Hematopoietic multipotent progenitor cell treated with erythropoietin and hydrocortisone succinate and interleukin-3 and kit ligand, for 17 days (in vitro differentiated cells): ENCODE measurements at regions not wholly inside any gene's neighbourhood (a gene's known extent, or its start where the extent isn't known, plus 50 kb on each side); places are given as distances from the start of the nearest gene placed in this dataset.

Experiments
- DNase-seq: peaks from one replicate; pipeline ENCODE4 v3.0.0-alpha.2; 2015; ENCODE audit warnings: low spot score

DNA sequence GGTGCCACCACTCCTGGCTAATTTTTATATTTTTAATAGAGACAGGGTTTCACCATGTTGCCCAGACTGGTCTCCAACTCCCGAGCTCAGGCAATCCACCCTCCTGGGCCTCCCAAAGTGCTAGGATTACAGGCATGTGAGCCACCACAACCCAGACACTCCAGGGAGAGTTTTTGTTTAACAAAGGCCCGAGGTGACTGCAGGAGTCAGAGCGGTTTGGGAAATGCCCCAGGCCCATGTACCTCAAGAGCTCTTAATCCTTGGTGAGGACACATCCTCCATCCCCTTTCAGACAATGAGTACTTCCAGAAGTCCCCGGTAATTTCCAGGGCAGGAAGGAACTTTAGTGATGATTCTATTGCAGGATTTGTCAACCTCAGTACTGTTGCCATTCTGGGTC is 176.0 kb downstream of the ESRRB start:
- no peak for DNase-seq

DNA sequence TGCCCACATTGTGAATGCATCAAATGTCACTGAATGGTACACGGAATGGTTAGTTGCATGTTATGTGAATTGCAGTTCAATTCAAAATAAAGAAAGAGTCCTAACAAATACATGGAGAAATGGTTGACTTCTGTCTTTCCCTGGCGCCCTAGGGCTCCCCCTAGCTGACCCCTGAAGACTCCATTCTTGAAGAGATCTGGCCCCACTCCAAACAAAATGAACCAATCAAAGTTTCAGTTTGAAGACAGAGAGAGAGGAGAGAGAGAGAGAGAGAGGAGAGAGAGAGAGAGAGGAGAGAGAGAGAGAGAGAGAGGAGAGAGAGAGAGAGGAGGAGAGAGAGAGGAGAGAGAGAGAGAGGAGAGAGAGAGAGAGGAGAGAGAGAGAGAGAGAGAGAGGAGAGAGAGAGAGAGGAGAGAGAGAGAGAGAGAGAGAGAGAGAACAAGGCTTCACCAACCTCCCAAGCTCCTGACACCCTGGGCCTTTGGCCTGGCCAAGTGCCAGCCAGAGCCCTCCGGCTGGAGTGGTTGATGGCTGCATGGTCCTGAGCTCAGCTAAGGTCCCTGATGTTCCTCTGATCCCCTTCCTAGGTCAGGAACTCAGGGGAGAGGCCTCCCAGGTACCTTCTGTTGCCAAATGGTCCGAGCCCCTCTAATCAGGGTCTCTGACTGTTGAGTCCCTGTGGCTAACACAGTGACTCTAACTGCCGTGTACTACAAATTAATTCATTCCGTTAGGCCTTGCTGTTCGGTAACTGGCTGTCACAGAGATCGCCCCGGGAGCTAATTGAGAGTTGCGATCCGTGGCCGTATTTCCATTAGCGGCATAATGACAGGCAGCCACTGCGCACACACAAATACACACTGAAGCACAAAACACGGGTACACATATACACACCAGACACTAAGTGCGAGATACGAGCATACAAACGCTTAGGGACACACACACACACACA is 188.8 kb downstream of the ESRRB start:
- no peak for DNase-seq

DNA sequence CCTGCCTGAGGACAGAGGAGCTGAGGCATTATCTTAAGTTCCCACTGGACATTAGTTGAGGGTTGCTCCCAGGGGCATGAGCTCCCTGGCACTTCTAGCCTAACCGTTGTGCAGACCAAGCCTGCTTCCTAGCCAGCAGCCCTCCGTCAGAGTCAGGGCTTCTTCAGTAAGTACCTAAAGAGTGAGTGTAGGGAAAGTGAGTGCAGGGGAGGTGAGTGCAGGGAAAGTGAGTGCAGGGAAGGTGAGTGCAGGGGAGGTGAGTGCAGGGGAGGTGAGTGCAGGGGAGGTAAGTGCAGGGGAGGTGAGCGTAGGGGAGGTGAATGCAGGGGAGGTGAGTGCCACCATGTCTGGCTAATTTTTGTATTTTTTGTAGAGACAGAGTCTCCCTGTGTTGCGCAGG is 190.5 kb downstream of the ESRRB start:
- DNase-seq = no peak

DNA sequence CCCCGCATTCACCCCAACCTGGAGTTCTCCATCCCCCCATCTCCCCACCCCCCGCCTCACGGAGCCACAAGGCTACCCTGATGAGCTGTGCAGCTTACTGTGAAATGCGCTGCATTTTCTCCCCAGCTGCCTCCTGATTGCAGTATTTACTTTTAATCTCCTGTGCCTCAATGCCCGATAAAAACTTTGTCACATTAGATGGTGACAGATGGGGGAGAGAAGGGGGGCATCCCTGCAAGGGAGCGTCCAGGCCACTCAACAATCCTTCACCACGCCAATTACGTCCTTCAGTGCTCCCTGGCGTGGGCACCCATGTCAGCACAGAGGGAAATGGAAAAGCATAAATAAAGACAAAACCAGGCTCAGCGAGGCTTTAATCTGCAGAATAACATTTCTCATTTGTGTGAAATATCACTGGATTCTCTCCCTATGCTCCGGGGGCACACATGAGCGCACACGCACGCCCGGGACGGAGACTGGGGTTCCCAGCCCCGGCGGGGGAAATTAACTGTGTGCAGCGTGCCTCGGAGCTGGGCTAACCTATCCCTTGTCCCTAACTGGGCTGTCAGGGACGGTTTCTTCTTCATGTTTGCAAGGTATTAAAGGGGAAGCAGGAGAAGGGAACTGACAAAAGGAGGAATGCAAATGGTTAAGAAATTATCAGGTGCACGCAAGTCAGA is 186.7 kb upstream of the VASH1 start:
- DNase-seq = no peak

DNA sequence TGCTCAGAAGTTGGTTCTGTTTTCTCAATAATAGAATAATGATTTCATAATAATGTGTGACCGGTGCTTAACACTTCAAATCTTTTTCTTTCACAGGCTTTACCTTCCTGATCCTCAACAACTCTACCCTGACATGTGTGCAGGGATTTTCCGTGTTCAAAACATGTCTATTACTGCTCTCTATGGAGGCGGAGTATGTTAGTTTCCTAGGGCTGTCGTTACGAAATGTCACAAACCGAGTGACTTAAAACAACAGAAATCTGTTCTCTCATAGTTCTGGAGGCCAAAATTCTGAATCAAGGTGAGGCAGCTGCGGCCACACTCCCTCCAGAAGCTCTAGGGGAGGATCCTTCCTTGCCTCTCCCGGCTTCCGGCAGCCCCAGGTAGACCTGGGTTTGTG is 186.2 kb upstream of the VASH1 start:
- no peak for DNase-seq

DNA sequence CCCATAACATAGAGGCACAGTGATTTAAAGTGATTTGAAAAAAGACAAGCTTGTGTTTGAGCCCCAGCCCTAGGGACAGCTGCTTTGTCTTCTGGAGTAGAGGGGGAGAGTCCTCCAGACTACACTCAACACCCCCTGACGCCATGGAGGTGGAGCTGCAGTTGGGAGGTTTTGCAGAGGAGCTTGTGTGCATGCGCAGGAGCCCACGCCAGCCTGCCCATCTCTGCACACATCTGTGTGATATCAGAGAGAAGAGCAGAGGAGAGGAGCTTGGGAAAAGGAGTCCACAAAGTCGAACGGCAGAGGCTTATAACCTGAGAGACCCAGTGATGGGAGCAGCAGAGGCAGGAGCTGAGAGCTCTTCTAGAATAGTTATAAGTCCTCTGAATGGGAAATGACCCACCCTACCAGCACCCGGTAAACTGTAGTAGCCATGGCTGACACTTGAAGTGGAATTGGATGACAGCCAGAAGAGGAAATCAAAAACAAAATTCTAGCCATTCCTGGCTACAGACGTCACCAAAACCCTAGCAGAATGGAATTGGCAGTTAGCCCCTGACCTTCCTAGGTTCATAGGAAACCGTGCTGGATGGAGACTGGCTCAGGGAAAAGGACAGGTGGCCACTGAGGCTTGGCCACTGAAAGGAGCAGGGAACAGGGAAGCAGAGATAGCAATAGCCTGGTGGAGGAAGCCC is 185.1 kb upstream of the VASH1 start:
- DNase-seq = no peak

DNA sequence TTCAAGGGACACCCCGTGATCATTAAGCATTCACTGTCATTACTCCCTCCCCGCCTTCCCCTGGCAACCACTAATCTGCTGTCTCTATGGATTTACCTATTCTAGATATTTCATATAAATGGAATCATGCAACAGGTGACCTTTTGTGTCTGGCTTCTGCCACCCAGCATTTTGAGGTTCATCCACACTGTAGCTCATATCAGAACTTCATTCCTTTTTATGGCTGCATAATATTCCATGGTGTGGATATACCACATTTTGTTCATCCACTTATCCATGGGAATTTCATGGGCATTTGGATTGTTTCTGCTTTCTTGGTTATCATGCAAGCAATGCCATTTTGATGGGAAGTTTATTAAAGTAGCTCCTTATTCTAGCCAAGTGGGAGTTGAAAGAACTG is 184.2 kb upstream of the VASH1 start:
- no peak for DNase-seq

DNA sequence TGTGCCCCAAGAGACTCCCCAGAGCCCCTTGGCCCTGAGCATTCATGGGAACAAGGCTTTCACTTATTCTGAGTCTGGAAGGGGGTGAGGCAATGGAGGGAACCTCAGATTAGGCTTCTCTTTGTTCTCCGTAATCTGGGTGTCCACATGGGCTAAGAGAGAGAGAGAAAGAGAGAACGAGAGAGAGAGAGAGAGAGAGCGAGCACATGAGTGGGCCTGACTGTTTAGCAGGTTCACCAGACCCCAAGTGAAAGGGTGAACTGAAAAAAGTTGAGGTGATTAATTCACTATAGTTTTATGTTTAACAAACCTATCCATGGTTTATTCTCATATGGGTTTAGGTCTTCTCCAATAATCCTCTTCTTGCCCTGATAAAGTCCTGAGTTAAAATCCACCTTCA is 183.4 kb upstream of the VASH1 start:
- no peak for DNase-seq

DNA sequence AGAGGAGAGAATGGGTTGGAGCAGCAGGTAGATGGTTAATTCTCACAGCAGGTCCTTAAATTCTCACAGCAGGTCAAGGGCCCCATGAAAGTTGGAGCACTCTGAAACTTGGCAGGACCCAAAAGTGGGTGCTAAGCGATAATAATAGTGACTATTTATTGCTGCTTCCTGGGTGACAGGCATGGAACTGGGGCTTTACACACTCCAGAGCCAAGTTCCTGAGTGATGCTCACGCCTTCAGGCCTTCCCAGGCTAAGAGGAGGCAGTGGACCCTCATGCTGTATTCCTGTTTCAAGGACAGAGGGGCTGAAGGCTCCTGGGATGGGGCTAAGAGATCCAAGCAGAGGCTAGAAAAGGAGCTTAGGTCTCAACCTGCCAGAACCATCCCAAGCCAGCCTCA is 180.9 kb upstream of the VASH1 start:
- DNase-seq = no peak

DNA sequence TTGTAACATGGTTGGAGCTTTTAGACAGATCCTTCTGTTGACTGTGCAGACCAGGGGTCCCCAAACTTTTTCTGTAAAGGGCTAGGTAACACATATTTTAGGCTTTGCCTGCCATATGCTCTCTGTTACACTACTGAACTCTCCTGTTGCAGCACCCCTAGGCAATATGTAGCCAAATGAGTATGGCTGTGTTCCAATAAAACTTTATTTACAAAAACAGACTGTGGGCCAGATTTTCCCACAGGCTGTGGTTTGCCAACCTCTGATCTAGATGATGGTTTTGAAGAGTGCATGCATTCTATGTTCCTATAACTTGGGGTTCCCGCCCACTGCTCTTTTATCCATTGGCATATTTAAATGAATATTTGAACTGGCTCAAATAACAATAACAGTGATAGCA is 180.3 kb upstream of the VASH1 start:
- no peak for DNase-seq

DNA sequence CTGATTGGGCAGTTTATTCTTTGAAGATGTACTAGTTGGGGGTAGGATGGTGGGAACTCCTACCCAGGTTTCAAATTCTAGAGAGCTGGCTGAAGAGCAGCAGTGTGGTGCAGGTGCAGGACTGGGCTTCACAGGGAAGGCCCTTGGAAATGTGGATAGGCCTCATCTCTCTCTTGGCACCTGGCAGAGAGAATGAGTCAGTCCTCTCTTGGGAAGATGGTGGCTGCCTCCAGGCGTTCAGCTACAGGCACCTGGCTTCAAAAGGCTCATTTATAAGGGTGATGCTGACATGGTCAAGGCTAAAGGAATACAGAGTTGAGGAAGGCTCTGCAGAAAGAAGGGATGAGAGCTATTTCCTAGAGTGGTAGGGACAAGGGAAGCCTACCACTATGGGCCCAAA is 179.7 kb upstream of the VASH1 start:
- DNase-seq = no peak

DNA sequence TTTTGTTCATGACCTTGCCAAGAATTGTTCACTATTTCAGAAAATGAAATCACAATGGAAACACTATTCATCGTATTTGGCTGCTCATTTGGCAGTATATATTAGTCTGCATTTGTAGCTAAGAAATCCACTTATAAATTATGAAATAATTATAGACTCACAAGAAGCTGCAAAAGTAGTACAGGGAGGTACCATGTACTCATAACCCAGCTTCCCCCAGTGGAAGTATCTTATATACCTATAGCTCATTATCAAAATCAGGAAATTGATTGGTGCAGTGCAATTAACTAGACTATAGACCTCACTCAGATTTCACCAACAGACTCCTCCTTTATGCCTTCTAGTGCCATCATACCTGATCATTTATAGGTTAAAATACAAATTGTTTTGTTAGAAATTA is 178.8 kb upstream of the VASH1 start:
- no peak for DNase-seq

DNA sequence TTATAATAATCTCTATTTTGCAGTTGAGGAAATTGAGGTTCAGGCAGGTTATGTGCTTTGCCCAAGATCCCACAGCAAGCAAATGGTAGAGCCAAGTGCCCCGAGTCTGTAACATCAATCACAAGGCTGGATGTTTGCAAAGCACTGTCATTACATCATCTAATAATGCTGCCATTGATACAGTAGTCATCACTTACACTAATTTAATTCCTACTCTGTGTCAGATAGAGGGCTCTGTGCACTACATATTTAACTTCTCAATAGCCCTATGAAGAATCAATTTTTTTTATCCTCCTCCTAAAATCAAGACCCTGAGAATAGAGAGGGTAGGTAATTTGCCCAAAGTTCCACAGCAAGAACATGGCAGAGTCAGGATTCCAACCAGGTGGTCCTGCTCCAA is 178.1 kb upstream of the VASH1 start:
- DNase-seq = no peak

DNA sequence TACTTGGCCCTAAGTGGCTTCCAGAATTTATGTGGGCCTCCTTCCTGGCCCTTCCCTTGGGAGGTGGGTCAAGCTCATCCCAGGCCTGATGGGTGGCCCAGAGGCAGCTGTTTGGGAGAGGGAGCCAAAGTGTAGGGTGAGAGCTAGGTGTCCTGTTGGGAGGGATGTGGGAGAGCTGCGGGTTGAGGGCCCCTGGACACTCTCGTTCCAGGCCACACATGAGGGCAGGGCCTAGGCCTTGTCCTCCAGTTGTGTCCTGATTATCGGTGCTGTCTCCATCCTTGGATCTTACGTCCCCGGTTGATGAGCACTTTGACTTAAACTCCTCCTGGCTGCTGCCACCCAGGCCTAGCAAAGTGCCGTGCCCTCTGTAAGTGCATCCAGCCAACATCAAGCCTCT is 177.5 kb upstream of the VASH1 start:
- no peak for DNase-seq

DNA sequence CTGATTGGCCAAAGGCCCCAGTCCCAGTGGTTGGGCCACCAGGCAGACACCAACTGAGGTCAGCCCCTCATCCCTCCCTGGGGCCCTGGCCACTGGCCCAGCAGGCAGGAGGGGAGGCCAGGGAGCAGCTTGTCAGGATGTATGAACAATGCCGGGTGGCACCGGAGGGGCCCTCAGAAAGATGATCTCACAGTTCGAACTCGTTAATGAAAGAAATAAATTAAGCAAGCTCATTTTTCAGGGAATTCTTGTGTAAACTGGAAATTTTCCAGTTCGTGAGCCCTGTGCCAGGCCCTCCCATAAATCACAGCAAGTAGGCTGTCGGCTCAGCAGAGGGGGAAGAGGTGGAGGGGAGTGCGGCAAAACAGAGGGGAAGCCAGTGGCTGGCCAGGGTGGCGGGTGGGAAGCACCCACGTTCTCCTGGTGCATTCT is 177.0 kb upstream of the VASH1 start:
- DNase-seq = no peak

DNA sequence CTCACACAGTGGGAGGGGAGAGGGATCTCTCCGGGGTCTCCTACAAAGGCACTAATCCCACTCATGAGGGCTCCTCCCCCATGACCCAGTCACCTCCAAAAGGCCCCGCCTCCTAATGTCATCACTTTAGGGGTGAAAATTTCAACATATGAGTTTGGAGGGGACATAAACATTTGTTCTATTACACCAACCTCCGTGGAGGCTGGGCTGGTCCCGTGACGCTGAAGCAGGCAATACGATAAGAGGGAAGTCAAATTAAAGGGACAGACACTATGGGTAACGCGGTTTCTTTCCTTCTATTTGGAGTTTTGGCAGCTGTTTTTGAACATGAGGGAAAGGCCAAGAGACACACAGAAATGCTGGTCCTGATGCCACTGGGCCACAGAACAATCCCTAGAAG is 175.7 kb upstream of the VASH1 start:
- no peak for DNase-seq

DNA sequence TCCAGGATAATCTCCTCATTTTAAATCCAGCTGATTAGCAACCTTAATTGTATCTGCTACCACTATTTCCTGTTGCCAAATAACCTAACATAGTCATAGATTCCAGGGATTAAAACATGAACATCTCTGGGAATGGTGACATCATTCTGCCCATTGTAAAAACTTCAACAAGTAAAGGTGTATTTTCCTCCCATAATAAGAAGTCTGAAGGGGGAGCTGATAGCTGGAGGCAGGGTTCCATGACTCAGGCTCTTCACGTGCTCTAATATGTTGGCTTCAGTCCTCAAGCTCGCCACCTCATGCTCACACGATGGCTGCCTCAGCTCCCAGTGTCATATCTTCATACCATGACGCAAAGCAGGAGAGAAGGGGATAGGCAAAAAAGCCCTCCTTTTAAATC is 172.0 kb upstream of the VASH1 start:
- no peak for DNase-seq

DNA sequence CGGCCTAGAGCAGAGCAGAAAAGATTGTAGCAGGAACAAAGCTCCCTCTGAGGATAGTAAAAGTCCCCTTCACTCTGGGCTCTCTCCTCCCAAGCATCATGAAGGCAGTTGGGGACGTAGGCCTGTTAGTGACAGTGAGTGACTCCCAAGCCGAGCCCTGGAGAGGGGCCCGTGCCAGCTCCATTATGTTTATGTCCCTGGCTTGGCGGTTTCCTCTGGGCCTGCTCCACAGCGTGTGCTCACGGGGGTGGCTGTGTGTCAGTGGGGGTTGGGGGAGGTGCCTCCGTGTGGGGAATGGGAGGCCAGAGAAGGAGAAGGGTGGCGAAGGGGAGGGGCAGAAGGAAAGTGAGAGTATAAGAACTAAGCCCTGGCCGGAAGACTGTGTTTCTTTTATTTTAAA is 170.0 kb upstream of the VASH1 start:
- DNase-seq = no peak

DNA sequence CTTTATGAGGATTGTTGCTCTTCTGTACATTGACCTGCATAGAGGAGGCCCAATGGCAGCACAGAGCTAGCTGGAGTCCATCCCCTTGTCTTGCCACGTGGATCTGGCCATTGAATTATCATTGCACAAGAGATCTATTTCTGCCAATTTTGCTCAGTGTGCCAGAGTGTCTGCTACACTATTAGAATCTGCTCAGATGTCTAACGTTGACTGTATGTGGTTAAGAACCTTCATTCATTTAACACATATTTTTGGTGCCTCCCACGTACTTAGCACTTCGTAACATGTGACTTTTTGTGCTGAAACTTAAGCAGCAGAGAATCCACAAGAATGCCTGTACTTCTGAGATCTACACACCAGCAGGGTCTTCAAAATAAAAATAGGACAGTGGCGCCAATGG is 166.0 kb upstream of the VASH1 start:
- no peak for DNase-seq

DNA sequence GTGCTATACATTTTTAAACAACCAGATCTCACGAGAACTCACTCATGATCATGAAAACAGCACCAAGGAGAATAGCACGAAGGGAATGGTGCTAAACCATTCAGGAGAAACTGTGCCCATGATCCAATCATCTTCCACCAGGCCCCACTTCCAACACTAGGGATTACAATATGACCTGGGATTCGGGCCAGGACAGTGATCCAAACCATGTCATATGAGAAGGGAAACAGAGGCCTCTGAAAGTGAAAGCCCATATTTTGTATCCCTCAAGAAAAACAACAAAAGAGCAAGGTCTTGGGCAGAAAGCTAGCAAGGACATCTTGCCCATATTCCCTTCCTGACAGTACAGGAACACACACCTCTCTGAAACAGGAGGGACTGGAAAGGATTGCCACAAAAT is 163.9 kb upstream of the VASH1 start:
- DNase-seq = no peak

DNA sequence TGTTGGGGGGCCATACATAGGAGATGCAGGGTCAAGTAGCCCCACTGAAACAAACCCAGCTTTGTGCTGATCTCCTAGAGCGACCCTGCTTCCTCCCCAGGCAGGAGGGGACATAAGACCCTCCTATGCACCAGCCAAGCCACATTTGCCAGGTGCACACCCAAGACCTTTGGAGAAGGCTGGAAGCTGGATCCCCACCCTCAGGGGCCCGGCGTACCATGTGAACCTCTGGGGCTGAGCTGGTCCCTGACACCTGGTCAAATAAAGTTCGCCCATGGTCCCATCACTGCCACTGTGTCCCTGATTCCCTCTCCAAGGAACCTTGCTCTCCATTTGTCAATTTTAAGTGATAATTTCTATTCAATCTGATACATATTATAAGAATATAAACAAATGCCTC is 162.1 kb upstream of the VASH1 start:
- no peak for DNase-seq

DNA sequence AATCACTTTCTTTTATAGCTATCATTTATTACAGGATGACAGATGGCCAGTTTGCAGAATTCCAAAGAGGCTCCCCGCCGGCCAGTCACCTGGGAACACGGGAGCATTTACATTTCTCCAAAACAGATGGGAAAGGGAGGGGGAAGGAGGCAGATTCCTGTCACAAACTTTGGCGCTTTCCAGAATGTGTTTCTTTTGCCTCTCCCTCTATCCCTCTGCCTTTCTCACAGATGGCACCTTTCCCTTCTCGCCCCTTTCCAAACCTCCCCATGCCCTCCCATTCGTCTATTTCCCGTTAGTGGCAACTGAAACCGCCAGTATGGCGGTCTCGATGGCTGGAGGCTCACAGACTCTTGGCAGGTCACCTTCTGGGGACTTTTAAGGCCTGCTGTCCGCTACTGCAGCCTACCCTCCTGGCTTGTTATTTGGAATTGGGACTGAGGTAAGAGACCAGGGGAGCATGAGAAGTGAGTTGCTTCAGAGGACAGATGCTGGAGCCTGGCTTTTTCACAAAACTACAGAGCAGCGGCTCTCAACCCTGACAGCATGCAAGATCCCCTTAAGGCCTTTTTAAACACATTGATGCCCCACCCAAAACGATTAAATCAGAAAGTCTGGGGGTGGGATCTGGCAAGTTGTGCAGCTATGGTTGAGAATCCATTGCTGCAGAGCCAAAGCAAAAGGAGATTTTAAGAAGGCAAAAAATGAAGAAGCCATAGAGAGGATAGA is 161.5 kb upstream of the VASH1 start:
- no peak for DNase-seq
